K562 (cell line): ENCODE measurements at regions not wholly inside any gene's neighbourhood (a gene's known extent, or its start where the extent isn't known, plus 50 kb on each side); places are given as distances from the start of the nearest gene placed in this dataset.

Experiments used
- ATF7 ChIP-seq: fragments of 450-650 bp; IDR thresholded peaks from 2 replicates; pipeline ENCODE4 v1.7.1; 2014; ENCODE audit warnings: mild to moderate bottlenecking, moderate library complexity
- CBX1 ChIP-seq: sonication (generic); IDR thresholded peaks from 2 replicates; pipeline ENCODE4 v1.6.1; 2016; ENCODE audit warnings: antibody characterized with exemption, low read depth, mild to moderate bottlenecking
- CBX3 ChIP-seq, 2 experiments: IDR thresholded peaks; 1 replicate in 1 of 2; 2 replicates in 1 of 2; pipeline ENCODE4 v1.6.1; 2012; ENCODE audit warnings: inconsistent platforms in 2 of 2, low read length in 2 of 2, borderline replicate concordance in 1 of 2, control low read depth in 1 of 2
- KLF16 ChIP-seq: IDR thresholded peaks from 2 replicates; pipeline ENCODE4 v1.6.1; 2016; ENCODE audit warnings: antibody characterized with exemption
- NFIC ChIP-seq: fragments of 450-650 bp; IDR thresholded peaks from 2 replicates; pipeline ENCODE4 v1.6.1; 2017; ENCODE audit warnings: mild to moderate bottlenecking, inconsistent platforms
- PKNOX1 ChIP-seq: fragments of 450-650 bp; IDR thresholded peaks from 2 replicates; pipeline ENCODE4 v1.6.1; 2016
- POLR2AphosphoS5 ChIP-seq: IDR thresholded peaks from 2 replicates; pipeline ENCODE4 v1.6.1; 2011; ENCODE audit warnings: mild to moderate bottlenecking, low read depth, low read length, moderate library complexity; ENCODE audit not compliant: control insufficient read depth, insufficient read depth
- POLR3G ChIP-seq: IDR thresholded peaks from 2 replicates; pipeline ENCODE4 v1.6.1; 2011; ENCODE audit not compliant: insufficient read length, insufficient replicate concordance; ENCODE audit errors: extremely low read depth
- RFX7 ChIP-seq: fragments of 250-450 bp; sonication (Bioruptor Pico); IDR thresholded peaks from 2 replicates; pipeline ENCODE4 v1.5.1; 2021; ENCODE audit warnings: mild to moderate bottlenecking
- SNIP1 ChIP-seq: fragments of 450-650 bp; IDR thresholded peaks from 2 replicates; pipeline ENCODE4 v1.7.1; 2017; ENCODE audit warnings: low read depth, mild to moderate bottlenecking
- TAF7 ChIP-seq: fragments of 450-650 bp; IDR thresholded peaks from 2 replicates; pipeline ENCODE4 v1.6.1; 2016; ENCODE audit warnings: missing genetic modification characterization, missing compliant biosample characterization
- TCF7 ChIP-seq: sonication (generic); IDR thresholded peaks from 2 replicates; pipeline ENCODE4 v1.6.1; 2016; ENCODE audit warnings: antibody characterized with exemption, borderline replicate concordance
- THRB ChIP-seq: fragments of 450-650 bp; formaldehyde crosslinking; conservative IDR thresholded peaks from 2 replicates; pipeline ENCODE4 v1.4.0; 2022; ENCODE audit warnings: mild to moderate bottlenecking, missing genetic modification characterization
- ZBTB43 ChIP-seq: sonication (generic); formaldehyde crosslinking; IDR thresholded peaks from 2 replicates; pipeline ENCODE4 v1.8.0; 2023; ENCODE audit warnings: mild to moderate bottlenecking, missing genetic modification reagents
- ZFP91 ChIP-seq: sonication (generic); formaldehyde crosslinking; IDR thresholded peaks from 2 replicates; pipeline ENCODE4 v1.8.0; 2022; ENCODE audit warnings: mild to moderate bottlenecking, missing genetic modification reagents
- ZKSCAN1 ChIP-seq: fragments of 150-350 bp; IDR thresholded peaks from 2 replicates; pipeline ENCODE4 v1.6.1; 2016; ENCODE audit warnings: low read depth, low read length
- ZNF143 ChIP-seq: sonication (generic); formaldehyde crosslinking; IDR thresholded peaks from 2 replicates; pipeline ENCODE4 v1.9.0; 2022; ENCODE audit warnings: mild to moderate bottlenecking, missing genetic modification reagents
- ZNF316 ChIP-seq: fragments of 450-650 bp; IDR thresholded peaks from 2 replicates; pipeline ENCODE4 v1.6.1; 2016
- ZNF408 ChIP-seq: fragments of 250-450 bp; sonication (Bioruptor Pico); IDR thresholded peaks from 2 replicates; pipeline ENCODE4 v1.4.0; 2020; ENCODE audit warnings: low read depth, mild to moderate bottlenecking, moderate library complexity
- ZNF449 ChIP-seq: fragments of 250-450 bp; sonication (Bioruptor Pico); IDR thresholded peaks from 2 replicates; pipeline ENCODE4 v1.8.0; 2022; ENCODE audit warnings: moderate library complexity, mild to moderate bottlenecking, inconsistent platforms
- ZNF507 ChIP-seq: conservative IDR thresholded peaks from 2 replicates; pipeline ENCODE4 v1.6.1; 2017; ENCODE audit warnings: missing genetic modification characterization, missing compliant biosample characterization

- TF ChIP-seq ZNF449 (CRISPR knock-in tag) (no peak), POLR3G (no peak), ZNF316 (peak; percentile 80), ZFP91 (CRISPR knock-in tag) (no peak), ZNF507 (no peak), NFIC (peak; percentile 97), KLF16 (no peak), TCF7 (no peak), ZNF143 (CRISPR knock-in tag) (no peak), TAF7 (tag) (no peak), THRB (CRISPR knock-in tag) (no peak), ZBTB43 (CRISPR knock-in tag) (no peak), PKNOX1 (peak; percentile 40; the same call in 1 of the 2 replicates), CBX3 (IDR thresholded peaks at IDR 0.05; ENCODE audit: borderline replicate concordance in 1 of 2, low read length in 2 of 2) (peak in 1 of 2 experiments; percentile 68; a peak in 1 of 3 replicates), CBX1 (no peak), SNIP1 (peak; percentile 68; the same call in 1 of the 2 replicates), POLR2AphosphoS5 (peak; percentile 62; the same call in 1 of the 2 replicates), ATF7 (peak; percentile 37; the same call in 1 of the 2 replicates), RFX7 (CRISPR knock-in tag) (no peak), ZKSCAN1 (no peak), ZNF408 (no peak)
Measured at GRCh38 chr4:108224611-108225053, 55.9 kb upstream of the LEF1 start (continued).
